ENCODE measurements at regions not wholly inside any gene's neighbourhood (a gene's known extent, or its start where the extent isn't known, plus 50 kb on each side); places are given as distances from the start of the nearest gene placed in this dataset.
"Not testable (repeated sequence)": the region's sequence is repeated elsewhere in the genome, so short reads cannot be mapped to it uniquely, and the experiment has no call there.

GRCh38 chr20:29089409-29089808 is 2168.1 kb upstream of the DEFB115 start:
- not testable (repeated sequence) for DNase-seq; H3K4me3 ChIP-seq (ENCODE audit: insufficient read depth, low read depth, low read length); H3K27me3 ChIP-seq (ENCODE audit: control insufficient read depth, insufficient read depth, low read length); H3K36me3 ChIP-seq (replicated peaks; ENCODE audit: control insufficient read depth, insufficient read depth, low read length)

GRCh38 chr20:29093958-29094357 is 2163.5 kb upstream of the DEFB115 start:
- not testable (repeated sequence) for H3K4me3 ChIP-seq (ENCODE audit: insufficient read depth, low read depth, low read length); DNase-seq; H3K36me3 ChIP-seq (replicated peaks; ENCODE audit: control insufficient read depth, insufficient read depth, low read length); H3K27me3 ChIP-seq (ENCODE audit: control insufficient read depth, insufficient read depth, low read length)

- not testable (repeated sequence) for H3K36me3 ChIP-seq (replicated peaks; ENCODE audit: control insufficient read depth, insufficient read depth, low read length)
Measured at GRCh38 chr20:29096695-29097094, 2160.8 kb upstream of the DEFB115 start.

GRCh38 chr20:29107884-29108283 is 2149.6 kb upstream of the DEFB115 start:
- DNase-seq; H3K4me3 ChIP-seq (ENCODE audit: insufficient read depth, low read depth, low read length); H3K27me3 ChIP-seq (ENCODE audit: control insufficient read depth, insufficient read depth, low read length); H3K36me3 ChIP-seq (replicated peaks; ENCODE audit: control insufficient read depth, insufficient read depth, low read length): not testable (repeated sequence)

More at GRCh38 chr20:29096695-29097094, 2160.8 kb upstream of the DEFB115 start:
- H3K4me3 ChIP-seq (ENCODE audit: insufficient read depth, low read depth, low read length); DNase-seq; H3K27me3 ChIP-seq (ENCODE audit: control insufficient read depth, insufficient read depth, low read length): not testable (repeated sequence)

GRCh38 chr20:29109386-29109785 is 2148.1 kb upstream of the DEFB115 start:
- H3K27me3 ChIP-seq (ENCODE audit: control insufficient read depth, insufficient read depth, low read length); H3K4me3 ChIP-seq (ENCODE audit: insufficient read depth, low read depth, low read length); H3K36me3 ChIP-seq (replicated peaks; ENCODE audit: control insufficient read depth, insufficient read depth, low read length); DNase-seq: not testable (repeated sequence)

- H3K27me3 ChIP-seq (ENCODE audit: control insufficient read depth, insufficient read depth, low read length); H3K4me3 ChIP-seq (ENCODE audit: insufficient read depth, low read depth, low read length); H3K36me3 ChIP-seq (replicated peaks; ENCODE audit: control insufficient read depth, insufficient read depth, low read length); DNase-seq: not testable (repeated sequence)
Measured at GRCh38 chr20:29115097-29115496, 2142.4 kb upstream of the DEFB115 start.

- H3K36me3 ChIP-seq (replicated peaks; ENCODE audit: control insufficient read depth, insufficient read depth, low read length) = no peaks in the 10 kb centered on the region
- DNase-seq = no peak
- no peaks in the 10 kb centered on the region for H3K27me3 ChIP-seq (ENCODE audit: control insufficient read depth, insufficient read depth, low read length)
- no peak overlapping the region for H3K4me3 ChIP-seq (ENCODE audit: insufficient read depth, low read depth, low read length)
Measured at GRCh38 chr20:29119141-29119540, 2138.3 kb upstream of the DEFB115 start.

GRCh38 chr20:29119684-29120083 is 2137.8 kb upstream of the DEFB115 start:
- not testable (repeated sequence) for H3K4me3 ChIP-seq (ENCODE audit: insufficient read depth, low read depth, low read length); H3K27me3 ChIP-seq (ENCODE audit: control insufficient read depth, insufficient read depth, low read length); H3K36me3 ChIP-seq (replicated peaks; ENCODE audit: control insufficient read depth, insufficient read depth, low read length); DNase-seq

- not testable (repeated sequence) for H3K27me3 ChIP-seq (ENCODE audit: control insufficient read depth, insufficient read depth, low read length); H3K4me3 ChIP-seq (ENCODE audit: insufficient read depth, low read depth, low read length); H3K36me3 ChIP-seq (replicated peaks; ENCODE audit: control insufficient read depth, insufficient read depth, low read length); DNase-seq
Measured at GRCh38 chr20:29120088-29120487, 2137.4 kb upstream of the DEFB115 start.

GRCh38 chr20:29120575-29120974 is 2136.9 kb upstream of the DEFB115 start:
- not testable (repeated sequence) for DNase-seq; H3K4me3 ChIP-seq (ENCODE audit: insufficient read depth, low read depth, low read length); H3K27me3 ChIP-seq (ENCODE audit: control insufficient read depth, insufficient read depth, low read length); H3K36me3 ChIP-seq (replicated peaks; ENCODE audit: control insufficient read depth, insufficient read depth, low read length)

GRCh38 chr20:29122784-29123183 is 2134.7 kb upstream of the DEFB115 start:
- H3K27me3 ChIP-seq (ENCODE audit: control insufficient read depth, insufficient read depth, low read length); H3K36me3 ChIP-seq (replicated peaks; ENCODE audit: control insufficient read depth, insufficient read depth, low read length); DNase-seq; H3K4me3 ChIP-seq (ENCODE audit: insufficient read depth, low read depth, low read length): not testable (repeated sequence)

- H3K27me3 ChIP-seq (ENCODE audit: control insufficient read depth, insufficient read depth, low read length) = no peaks in the 10 kb centered on the region
- no peaks in the 10 kb centered on the region for H3K36me3 ChIP-seq (replicated peaks; ENCODE audit: control insufficient read depth, insufficient read depth, low read length)
- no peak overlapping the region for H3K4me3 ChIP-seq (ENCODE audit: insufficient read depth, low read depth, low read length)
- no peak for DNase-seq
Measured at GRCh38 chr20:29123861-29124260, 2133.6 kb upstream of the DEFB115 start.
